ENCODE measurements at regions not wholly inside any gene's neighbourhood (a gene's known extent, or its start where the extent isn't known, plus 50 kb on each side); places are given as distances from the start of the nearest gene placed in this dataset.
A peak's percentile ranks its signal among the peaks of the same experiment; 100 is the strongest.

- ChIA-PET POLR2A (no interaction called here), CTCF (no interaction called here)
- no peak for TF ChIP-seq CTCF (IDR thresholded peaks at IDR 0.05; ENCODE audit: control extremely low read depth, extremely low read depth, low read depth, missing control alignments)
- no peak for DNase-seq (ENCODE audit: extremely low spot score)
These were observed 72.6 kb downstream of the PALM2AKAP2 start for GRCh38 chr9:109852556-109852955.

- POLR2A ChIA-PET = no interaction called here
- TF ChIP-seq CTCF (IDR thresholded peaks at IDR 0.05; ENCODE audit: control extremely low read depth, extremely low read depth, low read depth, missing control alignments) = no peak
- CTCF ChIA-PET = no interaction called here
- DNase-seq (ENCODE audit: extremely low spot score) = no peak
These were observed 75.5 kb downstream of the PALM2AKAP2 start for GRCh38 chr9:109855540-109855939.

- no peak for TF ChIP-seq CTCF (IDR thresholded peaks at IDR 0.05; ENCODE audit: control extremely low read depth, extremely low read depth, low read depth, missing control alignments)
- DNase-seq (ENCODE audit: extremely low spot score) = no peak
- ChIA-PET POLR2A (no interaction called here), CTCF (no interaction called here)
These were observed 76.8 kb downstream of the PALM2AKAP2 start for GRCh38 chr9:109856785-109857184.

GRCh38 chr9:109857336-109857735, 77.3 kb downstream of the PALM2AKAP2 start:
- ChIA-PET CTCF (no interaction called here), POLR2A (no interaction called here)
- no peak for TF ChIP-seq CTCF (IDR thresholded peaks at IDR 0.05; ENCODE audit: control extremely low read depth, extremely low read depth, low read depth, missing control alignments)
- no peak for DNase-seq (ENCODE audit: extremely low spot score)

- peak; percentile 7 for TF ChIP-seq CTCF (IDR thresholded peaks at IDR 0.05; ENCODE audit: control extremely low read depth, extremely low read depth, low read depth, missing control alignments)
- ChIA-PET CTCF (interaction anchor here (0.6 to 1.7 kb wide), 7 partner anchors 9 to 324 kb away, joined by 3 to 6 read pairs (median 4); no protein-coding TSS in a partner anchor), POLR2A (no interaction called here)
- DNase-seq (ENCODE audit: extremely low spot score) = no peak
These were observed 79.4 kb downstream of the PALM2AKAP2 start for GRCh38 chr9:109859447-109859846.

- POLR2A ChIA-PET = no interaction called here
These were observed 80.5 kb downstream of the PALM2AKAP2 start for GRCh38 chr9:109860521-109860920.

More at GRCh38 chr9:109860521-109860920, 80.5 kb downstream of the PALM2AKAP2 start:
- no peak for DNase-seq (ENCODE audit: extremely low spot score)
- TF ChIP-seq CTCF (IDR thresholded peaks at IDR 0.05; ENCODE audit: control extremely low read depth, extremely low read depth, low read depth, missing control alignments) = no peak
- CTCF ChIA-PET = interaction anchor here (1.2 to 1.7 kb wide), 4 partner anchors 10 to 323 kb away, joined by 4 to 5 read pairs (median 4); no protein-coding TSS in a partner anchor
